AG09309 (cell line): ENCODE measurements at regions not wholly inside any gene's neighbourhood (a gene's known extent, or its start where the extent isn't known, plus 50 kb on each side); places are given as distances from the start of the nearest gene placed in this dataset.
A peak's percentile ranks its signal among the peaks of the same experiment; 100 is the strongest.

Source experiments
- DNase-seq: peaks from one replicate; pipeline ENCODE4 v3.0.0-alpha.2; 2010; ENCODE audit warnings: low read depth
- H3K4me3 ChIP-seq: 2 replicates; pipeline ENCODE4 v1.5.1; 2011; ENCODE audit warnings: mild to moderate bottlenecking, low read depth, low read length, moderate library complexity; ENCODE audit not compliant: control insufficient read depth
- TF ChIP-seq, protein P1 (sequence below): IDR thresholded peaks from 2 replicates; pipeline ENCODE4 v1.5.1; 2011; ENCODE audit warnings: mild to moderate bottlenecking, low read depth, low read length, inconsistent platforms; ENCODE audit not compliant: insufficient read depth, control insufficient read depth; ENCODE audit errors: missing control alignments

DNA sequence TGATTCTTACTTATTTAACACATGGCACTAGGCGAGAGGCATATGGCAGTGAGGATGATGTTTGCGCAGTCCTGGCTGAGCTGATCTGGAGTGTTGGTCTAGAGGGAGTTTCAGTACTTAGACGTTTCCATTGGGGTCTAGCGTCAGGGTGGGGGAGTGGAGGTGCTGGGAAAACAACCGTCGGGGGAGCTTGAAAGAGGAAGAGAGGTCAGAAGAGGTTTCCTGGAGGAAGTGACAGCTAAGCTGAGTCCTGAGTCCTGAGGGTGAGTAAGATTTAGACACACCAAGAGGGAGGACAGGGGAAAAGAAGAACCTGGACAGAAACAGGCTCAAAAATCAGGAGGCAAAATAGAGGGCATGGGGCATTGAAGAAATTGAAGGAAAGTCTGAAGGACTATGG lies 81.4 kb downstream of the ALOX5AP start:
- no peak overlapping the region for H3K4me3 ChIP-seq
- TF ChIP-seq, protein P1, sequence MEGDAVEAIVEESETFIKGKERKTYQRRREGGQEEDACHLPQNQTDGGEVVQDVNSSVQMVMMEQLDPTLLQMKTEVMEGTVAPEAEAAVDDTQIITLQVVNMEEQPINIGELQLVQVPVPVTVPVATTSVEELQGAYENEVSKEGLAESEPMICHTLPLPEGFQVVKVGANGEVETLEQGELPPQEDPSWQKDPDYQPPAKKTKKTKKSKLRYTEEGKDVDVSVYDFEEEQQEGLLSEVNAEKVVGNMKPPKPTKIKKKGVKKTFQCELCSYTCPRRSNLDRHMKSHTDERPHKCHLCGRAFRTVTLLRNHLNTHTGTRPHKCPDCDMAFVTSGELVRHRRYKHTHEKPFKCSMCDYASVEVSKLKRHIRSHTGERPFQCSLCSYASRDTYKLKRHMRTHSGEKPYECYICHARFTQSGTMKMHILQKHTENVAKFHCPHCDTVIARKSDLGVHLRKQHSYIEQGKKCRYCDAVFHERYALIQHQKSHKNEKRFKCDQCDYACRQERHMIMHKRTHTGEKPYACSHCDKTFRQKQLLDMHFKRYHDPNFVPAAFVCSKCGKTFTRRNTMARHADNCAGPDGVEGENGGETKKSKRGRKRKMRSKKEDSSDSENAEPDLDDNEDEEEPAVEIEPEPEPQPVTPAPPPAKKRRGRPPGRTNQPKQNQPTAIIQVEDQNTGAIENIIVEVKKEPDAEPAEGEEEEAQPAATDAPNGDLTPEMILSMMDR, result no peak
- no peak for DNase-seq

DNA sequence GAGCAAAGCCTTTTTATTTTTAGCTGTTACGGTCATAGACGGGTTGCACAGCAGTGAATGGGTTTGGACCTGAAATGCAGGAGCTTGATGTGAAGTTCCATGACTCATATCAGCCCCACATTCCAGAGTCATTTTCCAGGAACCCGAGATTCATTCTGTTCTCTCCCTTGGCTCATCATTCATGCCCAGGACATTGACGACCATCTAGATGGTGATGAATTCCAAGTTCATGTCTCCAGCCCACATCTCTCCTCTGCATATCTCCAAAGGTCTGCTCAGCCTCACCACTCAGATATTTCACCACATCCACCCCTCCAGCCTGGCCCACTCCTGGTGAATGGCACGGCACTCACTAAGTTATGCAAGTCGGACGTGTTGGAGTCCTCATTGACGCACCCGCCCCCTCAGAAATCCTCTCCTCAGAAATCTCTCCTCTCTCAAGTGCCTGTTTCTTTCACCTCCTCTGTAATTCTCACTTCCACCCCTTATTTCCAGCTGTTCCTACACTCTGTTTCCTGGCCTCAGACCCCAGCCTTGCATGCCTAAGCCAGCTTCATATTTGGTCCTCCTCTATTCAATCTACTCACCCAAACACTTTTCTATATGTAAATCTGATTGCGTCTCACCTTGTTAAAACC lies 83.1 kb downstream of the ALOX5AP start:
- DNase-seq, result peak; percentile 93
- H3K4me3 ChIP-seq, result no peak overlapping the region
- TF ChIP-seq, protein P1, result no peak

DNA sequence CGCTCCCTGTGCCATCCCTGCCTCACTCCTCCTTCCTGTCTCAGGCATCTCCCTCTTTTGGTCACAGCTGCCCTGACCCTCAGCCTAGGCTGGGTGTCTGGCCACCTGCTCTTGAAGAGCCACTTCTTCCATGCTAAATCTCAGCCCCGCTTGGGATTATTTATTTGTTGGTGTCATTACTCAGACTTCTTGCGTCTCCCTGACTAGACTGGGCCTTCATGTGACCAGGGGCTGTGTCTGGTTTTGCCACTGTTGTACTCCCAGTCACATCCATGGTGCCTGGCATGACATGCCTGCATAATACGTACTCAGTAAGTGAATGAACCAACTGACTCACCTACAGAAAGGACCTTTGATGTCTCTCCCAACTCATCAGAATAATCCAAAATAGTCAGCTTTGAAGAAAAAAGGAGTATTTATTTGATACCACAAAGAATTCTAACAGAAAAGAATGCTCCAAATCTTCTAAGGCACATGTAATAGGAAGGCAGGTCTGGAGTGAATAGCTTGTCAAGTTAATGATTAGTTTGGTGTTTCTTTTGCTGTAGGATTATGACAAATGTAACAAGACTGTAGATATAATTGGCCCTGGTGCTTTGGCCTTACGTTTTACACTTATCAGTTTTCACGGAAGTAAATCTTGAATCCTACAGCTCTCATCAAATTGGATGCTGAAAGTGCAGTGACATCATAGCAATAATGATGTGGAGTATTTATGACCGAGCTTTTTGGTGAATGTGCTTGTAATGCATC lies 84.0 kb downstream of the ALOX5AP start:
- TF ChIP-seq, protein P1, result no peak
- DNase-seq, result no peak
- H3K4me3 ChIP-seq, result no peak overlapping the region

DNA sequence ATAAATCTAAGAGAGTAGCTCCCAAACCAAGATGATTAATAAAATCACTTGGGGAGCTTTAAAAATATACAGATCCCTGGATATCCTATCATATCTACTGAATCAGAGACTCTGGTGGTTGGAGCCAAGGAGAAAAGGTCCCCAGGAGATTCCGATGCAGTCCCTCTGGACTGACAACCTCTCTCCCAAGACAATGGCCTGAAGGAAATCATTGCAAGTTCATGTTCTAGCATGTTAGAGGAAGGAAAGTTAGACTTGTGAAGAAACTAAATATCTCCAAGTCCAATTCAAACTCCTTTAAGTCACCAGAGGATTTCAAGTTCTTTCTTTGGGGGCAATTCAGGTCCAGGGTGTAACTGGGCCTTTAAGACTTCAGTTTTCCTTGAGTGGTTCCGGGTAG lies 84.7 kb upstream of the MEDAG start:
- TF ChIP-seq, protein P1, result no peak
- no peak for DNase-seq
- no peak overlapping the region for H3K4me3 ChIP-seq

DNA sequence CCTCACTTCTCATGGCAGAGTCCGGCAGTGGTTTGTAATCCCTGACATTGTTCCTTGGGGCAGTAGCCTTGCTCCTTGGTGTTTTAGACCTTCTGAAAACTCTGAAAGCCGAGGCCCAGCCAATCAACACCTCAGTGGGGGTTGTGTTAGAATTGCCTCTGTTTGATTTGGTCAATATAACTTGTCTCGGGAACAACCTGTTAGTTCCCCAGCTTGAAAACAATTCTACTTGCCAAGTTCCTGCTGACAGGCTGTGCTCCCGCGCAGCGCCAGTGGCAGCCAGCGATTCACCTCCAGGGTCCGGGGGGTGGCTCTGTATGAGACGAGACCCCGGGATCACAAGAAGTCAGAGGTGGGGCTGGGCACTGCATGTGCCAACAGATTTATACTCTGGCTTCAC lies 81.4 kb upstream of the MEDAG start:
- no peak overlapping the region for H3K4me3 ChIP-seq
- TF ChIP-seq, protein P1, result no peak
- DNase-seq, result no peak

DNA sequence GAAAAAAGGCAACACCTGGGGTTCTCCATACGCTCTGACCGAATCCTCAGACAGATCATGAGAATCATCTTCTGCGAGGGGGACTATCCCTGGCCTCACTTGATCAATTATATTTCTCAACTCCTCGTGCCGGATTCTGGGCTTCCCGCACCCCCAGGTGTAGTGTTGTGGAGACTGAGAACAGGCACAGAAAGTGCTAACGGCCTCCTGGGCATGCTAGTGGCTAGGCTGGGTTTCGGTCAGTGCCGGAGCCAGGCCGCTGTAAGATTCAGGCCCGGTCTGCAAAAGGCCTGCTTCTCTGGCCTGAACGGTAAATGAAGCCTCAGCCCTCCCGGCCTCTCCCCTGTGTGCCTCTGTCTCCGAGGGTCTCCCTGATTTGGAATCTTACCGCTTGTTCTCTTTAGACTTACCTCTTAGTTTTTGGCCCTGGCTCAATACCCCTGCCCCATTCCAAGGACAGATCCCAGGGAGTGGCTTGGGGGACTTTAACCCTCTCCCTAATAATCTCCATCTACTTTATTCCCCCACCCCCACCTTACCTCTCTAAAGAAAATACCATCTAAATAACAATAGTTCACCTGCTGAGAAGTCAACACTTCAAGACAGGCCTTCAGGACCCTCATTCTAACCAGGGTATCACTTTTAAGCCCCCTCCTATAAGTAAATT lies 79.0 kb upstream of the MEDAG start:
- TF ChIP-seq, protein P1, result no peak

More for the DNA sequence above, 79.0 kb upstream of the MEDAG start:
- no peak overlapping the region for H3K4me3 ChIP-seq
- no peak for DNase-seq
